ENCODE measurements at regions not wholly inside any gene's neighbourhood (a gene's known extent, or its start where the extent isn't known, plus 50 kb on each side); places are given as distances from the start of the nearest gene placed in this dataset.

- no peak for TF ChIP-seq CTCF (IDR thresholded peaks at IDR 0.05; ENCODE audit: extremely low read depth, missing control alignments)
- no peak for DNase-seq (ENCODE audit: low spot score)
Measured at GRCh38 chr12:131591714-131592709, 118.9 kb upstream of the SFSWAP start.

GRCh38 chr12:131592972-131593371 is 117.9 kb upstream of the SFSWAP start:
- DNase-seq (ENCODE audit: low spot score), result peak; percentile 87
- TF ChIP-seq CTCF (IDR thresholded peaks at IDR 0.05; ENCODE audit: extremely low read depth, missing control alignments), result no peak

- TF ChIP-seq CTCF (IDR thresholded peaks at IDR 0.05; ENCODE audit: extremely low read depth, missing control alignments), result no peak
- no peak for DNase-seq (ENCODE audit: low spot score)
Measured at GRCh38 chr12:131593406-131593805, 117.5 kb upstream of the SFSWAP start.

GRCh38 chr12:131596115-131596514 is 114.8 kb upstream of the SFSWAP start:
- DNase-seq (ENCODE audit: low spot score), result no peak
- TF ChIP-seq CTCF (IDR thresholded peaks at IDR 0.05; ENCODE audit: extremely low read depth, missing control alignments), result no peak

- DNase-seq (ENCODE audit: low spot score), result no peak
- TF ChIP-seq CTCF (IDR thresholded peaks at IDR 0.05; ENCODE audit: extremely low read depth, missing control alignments), result no peak
Measured at GRCh38 chr12:131597333-131597732, 113.6 kb upstream of the SFSWAP start.

- TF ChIP-seq CTCF (IDR thresholded peaks at IDR 0.05; ENCODE audit: extremely low read depth, missing control alignments), result no peak
- no peak for DNase-seq (ENCODE audit: low spot score)
Measured at GRCh38 chr12:131598717-131599116, 112.2 kb upstream of the SFSWAP start.

Data from GM20000 (cell line).